NCI-H1930 (cell line): ENCODE measurements at regions not wholly inside any gene's neighbourhood (a gene's known extent, or its start where the extent isn't known, plus 50 kb on each side); places are given as distances from the start of the nearest gene placed in this dataset.

Source experiments
- DNase-seq, 2 experiments: peaks; one replicate each; lab custom pipeline; 2025; lab: John Stamatoyannopoulos, UW

- DNase-seq, result no peak
Observed at GRCh38 chr1:4270651-4271337, 370.7 kb upstream of the C1orf174 start.

DNA sequence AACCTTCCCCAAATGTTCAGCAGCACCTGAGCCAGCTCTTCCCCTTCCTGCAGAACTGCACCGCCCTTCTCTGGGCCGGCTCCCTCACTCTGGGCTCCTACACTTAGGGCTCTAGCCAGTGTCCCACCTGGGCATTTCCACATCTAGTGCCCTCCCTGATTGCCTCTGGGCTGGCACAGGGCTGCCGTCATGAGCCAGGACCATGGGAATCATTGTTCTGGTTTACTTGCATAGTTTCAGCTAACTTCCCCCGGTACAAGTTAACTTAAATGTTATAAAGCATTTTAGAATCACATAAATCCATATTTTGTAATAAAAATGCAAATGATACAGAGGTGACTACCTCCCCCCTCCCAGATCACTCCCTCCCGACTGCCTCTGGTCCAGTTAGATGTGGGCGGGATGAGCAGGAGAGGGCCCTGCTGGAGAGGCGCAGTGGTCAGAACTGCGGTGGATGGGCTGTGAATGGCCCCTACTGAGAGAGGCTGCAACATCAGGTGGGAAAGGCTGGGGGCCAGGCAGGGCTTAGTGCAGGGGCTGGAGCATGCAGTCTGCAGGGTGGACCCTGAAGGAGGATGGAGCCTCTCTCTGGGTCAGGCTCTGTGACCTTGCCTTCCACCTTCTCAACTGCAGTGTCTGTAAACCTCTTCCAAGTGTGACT lies 371.4 kb upstream of the C1orf174 start:
- DNase-seq, result no peak

DNA sequence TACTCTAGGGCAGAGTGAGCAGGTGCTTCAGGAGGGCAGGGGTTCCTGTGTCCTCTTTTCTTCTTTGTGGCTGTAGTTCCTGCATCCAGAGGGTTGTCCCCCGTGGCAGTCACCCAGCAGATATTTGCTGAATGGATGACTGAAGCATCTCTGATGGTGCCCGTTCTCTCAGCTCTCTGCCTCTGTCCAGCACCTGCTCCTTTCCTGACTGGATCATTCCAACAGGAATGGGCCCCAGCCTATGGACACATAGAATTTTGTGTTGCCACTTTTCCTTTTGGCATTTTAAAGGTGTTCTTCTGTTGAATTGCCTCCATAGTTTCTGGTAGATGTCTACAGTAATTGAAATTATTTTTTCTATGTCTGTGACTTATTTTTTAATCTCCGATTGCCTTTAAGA lies 372.5 kb upstream of the C1orf174 start:
- no peak for DNase-seq

DNA sequence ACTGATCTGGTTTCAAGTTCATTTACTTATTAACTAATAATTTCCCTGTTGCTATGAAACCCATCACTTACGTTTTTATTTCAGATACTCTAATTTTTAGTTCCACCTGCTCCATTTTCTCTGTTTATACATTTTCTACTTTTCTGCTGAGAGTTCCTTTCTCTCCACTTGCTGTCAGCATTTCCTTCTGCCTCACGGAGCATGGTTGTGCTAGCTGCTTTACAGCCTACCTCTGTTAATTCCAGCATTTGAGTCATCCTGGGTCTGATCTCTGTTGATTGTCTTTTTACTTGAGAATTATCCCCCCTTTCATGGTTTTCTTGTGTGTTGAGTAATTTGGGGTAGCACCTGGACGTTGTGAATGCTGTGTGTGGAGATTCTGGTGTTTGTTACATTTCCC lies 373.2 kb upstream of the C1orf174 start:
- DNase-seq, result no peak

DNA sequence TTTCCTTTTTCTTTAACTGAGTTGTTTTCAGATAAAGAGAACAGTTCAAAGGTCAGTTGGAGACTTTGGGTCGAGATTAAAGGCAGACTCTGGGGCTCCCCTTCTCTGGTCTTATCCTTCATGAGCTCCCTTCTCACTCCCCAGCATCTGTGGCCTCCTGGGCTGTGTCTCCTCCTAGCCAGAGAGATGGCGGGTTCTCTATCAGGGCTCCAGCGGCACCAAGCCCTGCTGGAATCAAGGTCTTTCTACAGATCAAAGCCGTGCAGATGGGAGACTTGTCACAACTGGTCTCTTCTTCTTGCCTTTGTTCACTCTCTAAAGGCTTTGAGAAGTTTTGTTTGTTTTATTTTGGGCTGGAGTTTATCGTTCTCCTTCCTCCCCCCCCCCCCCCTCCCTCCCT lies 373.7 kb upstream of the C1orf174 start:
- DNase-seq, result no peak

DNA sequence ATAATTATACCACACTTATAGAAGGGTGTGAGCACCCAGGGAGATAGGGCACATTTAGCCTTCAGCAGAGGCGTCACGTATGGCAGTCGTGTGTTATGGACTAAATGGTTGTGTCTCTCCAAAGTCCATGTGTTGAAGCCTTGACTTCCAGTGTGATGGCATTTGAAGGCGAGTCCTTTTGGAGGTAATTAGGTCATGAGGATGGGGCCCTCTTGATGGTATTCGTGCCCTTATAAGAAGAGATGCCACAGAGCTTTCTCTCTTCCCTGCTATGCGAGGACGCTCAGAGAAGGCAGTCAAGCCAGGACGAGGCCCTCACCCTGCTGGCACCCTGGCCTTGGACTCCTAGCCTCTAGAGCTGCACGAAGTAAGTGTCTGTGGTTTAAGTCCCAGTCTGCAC lies 375.0 kb upstream of the C1orf174 start:
- no peak for DNase-seq

GRCh38 chr1:4276238-4276637 lies 376.2 kb upstream of the C1orf174 start:
- DNase-seq, result no peak

- no peak for DNase-seq
Observed at GRCh38 chr1:4277598-4277997, 376.8 kb upstream of the AJAP1 start.

DNA sequence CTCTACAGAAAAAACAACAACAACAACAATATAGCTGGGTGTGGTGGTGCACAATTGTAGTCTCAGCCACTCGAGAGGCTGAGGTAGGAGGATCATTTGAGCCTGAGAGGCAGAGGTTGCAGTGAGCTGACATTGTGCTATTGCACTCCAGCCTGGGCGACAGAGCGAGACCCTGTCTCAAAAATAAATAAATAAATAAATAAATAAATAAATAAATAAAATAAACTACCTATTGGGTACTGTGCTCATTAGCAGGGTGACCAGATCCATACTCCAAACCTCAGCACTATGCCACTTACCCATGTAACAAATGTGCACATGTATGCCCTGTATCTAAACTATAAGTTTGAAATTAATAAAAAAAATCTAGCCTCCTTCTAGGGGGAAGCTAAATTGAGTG lies 369.4 kb upstream of the AJAP1 start:
- DNase-seq, result no peak

- DNase-seq, result no peak
Observed at GRCh38 chr1:4292861-4293260, 361.5 kb upstream of the AJAP1 start.

- no peak for DNase-seq
Observed at GRCh38 chr1:4298361-4299083, 355.9 kb upstream of the AJAP1 start.

GRCh38 chr1:4301007-4301406 lies 353.4 kb upstream of the AJAP1 start:
- no peak for DNase-seq

DNA sequence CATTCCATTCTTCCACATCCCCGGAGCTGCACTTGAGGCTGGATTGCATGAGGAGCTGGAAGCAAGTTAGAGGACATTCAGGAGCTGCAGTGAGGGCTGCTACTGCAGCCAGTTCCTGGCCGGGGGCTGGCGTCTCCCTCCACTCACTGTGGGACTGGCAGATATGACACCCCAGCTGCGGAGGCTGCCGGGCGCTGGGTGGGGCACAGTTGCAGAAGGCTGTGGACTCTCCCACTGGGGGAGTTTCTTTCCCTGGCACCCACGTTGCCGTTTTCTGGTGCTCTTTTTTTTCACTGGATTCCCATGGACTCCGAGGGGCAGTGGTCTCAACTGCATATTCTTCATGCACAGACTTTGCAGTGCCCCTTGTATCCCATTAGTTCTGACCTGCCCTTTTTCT lies 351.1 kb upstream of the AJAP1 start:
- no peak for DNase-seq

DNA sequence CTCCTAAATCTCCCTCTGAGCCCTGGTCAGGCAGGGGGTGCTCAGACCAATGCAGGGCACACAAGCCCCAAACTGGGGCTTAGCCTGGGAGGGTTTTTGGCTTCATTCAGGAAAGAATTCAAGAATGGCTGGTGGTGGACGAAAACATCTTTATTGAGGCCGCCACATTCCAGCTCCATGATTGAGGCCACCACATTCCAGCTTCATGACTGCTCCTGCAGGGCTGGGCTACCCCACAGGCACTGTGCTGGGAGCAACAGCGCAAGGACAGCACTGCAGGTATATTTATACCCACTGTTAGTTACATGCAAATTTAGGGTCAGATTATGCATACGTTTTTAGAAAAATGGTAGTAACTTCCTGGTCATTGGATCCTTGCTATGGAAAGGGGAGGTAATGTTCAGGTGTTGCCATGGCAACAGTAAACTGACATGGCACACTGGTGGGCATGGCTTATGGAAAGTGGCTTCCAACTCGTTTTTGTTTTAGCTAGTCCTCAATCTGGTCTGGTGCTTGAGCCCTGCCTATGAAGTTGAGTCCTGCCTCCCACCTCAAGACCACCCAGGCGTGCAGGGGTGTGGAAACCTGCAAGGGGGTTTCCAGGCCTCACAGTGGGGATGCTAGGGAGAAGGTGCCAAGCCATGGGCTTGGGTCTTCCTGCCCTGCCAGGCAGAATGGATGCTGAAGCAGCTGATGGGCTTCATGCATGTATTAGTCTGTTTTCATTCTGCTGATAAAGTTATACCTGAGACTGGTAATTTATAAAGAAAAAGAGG lies 348.7 kb upstream of the AJAP1 start:
- DNase-seq, result no peak

- DNase-seq, result no peak
Observed at GRCh38 chr1:4306559-4307467, 347.6 kb upstream of the AJAP1 start.

DNA sequence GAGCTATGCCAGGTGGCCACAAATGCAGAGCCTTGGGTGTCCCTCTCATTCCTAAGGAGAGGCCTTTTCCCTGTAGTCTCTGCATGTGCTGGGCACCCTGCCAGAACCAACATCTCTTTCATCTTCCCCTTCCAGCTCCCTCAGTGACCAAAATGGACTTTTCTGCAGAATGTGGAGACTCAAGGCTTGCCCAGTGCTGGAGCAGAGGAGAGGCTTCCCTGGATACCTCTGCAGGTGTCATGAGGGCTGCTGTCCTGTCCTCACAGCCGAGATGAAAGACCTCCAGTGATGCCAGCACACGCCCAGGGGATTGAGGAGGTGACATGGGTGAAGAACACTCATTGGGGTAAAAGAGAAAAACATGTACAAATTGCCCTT lies 347.0 kb upstream of the AJAP1 start:
- no peak for DNase-seq

GRCh38 chr1:4307911-4308545 lies 346.4 kb upstream of the AJAP1 start:
- DNase-seq, result no peak

- no peak for DNase-seq
Observed at GRCh38 chr1:4308806-4309205, 345.6 kb upstream of the AJAP1 start.

GRCh38 chr1:4309676-4310320 lies 344.6 kb upstream of the AJAP1 start:
- DNase-seq, result no peak

- DNase-seq, result no peak
Observed at GRCh38 chr1:4310396-4310923, 343.9 kb upstream of the AJAP1 start.
